CD4-positive, alpha-beta T cell treated with Interleukin-4 for 4 hours (primary cell): ENCODE measurements at regions not wholly inside any gene's neighbourhood (a gene's known extent, or its start where the extent isn't known, plus 50 kb on each side); places are given as distances from the start of the nearest gene placed in this dataset.

Source experiments
- DNase-seq: peaks from one replicate; pipeline ENCODE4 v3.0.0-alpha.2; 2020

- DNase-seq = no peak
Measured at GRCh38 chr9:80399606-80400005, 827.8 kb downstream of the TLE4 start.

GRCh38 chr9:80387828-80388227, 816.1 kb downstream of the TLE4 start:
- no peak for DNase-seq

- DNase-seq = no peak
Measured at GRCh38 chr9:80385246-80385645, 813.5 kb downstream of the TLE4 start.

GRCh38 chr9:80383331-80383730, 811.6 kb downstream of the TLE4 start:
- DNase-seq = no peak

GRCh38 chr9:80382211-80382891, 810.6 kb downstream of the TLE4 start:
- DNase-seq = no peak

GRCh38 chr9:80380301-80380700, 808.5 kb downstream of the TLE4 start:
- no peak for DNase-seq

- DNase-seq = no peak
Measured at GRCh38 chr9:80378669-80379293, 807.0 kb downstream of the TLE4 start.

GRCh38 chr9:80376180-80376579, 804.4 kb downstream of the TLE4 start:
- DNase-seq = no peak

- DNase-seq = no peak
Measured at GRCh38 chr9:80375477-80375876, 803.7 kb downstream of the TLE4 start.

GRCh38 chr9:80369641-80370040, 797.9 kb downstream of the TLE4 start:
- no peak for DNase-seq

GRCh38 chr9:80366626-80367025, 794.9 kb downstream of the TLE4 start:
- DNase-seq = no peak

- no peak for DNase-seq
Measured at GRCh38 chr9:80359941-80360881, 788.4 kb downstream of the TLE4 start.

GRCh38 chr9:80359291-80359690, 787.5 kb downstream of the TLE4 start:
- DNase-seq = no peak

GRCh38 chr9:80352967-80353366, 781.2 kb downstream of the TLE4 start:
- no peak for DNase-seq

- no peak for DNase-seq
Measured at GRCh38 chr9:80351612-80352011, 779.8 kb downstream of the TLE4 start.

- DNase-seq = no peak
Measured at GRCh38 chr9:80326105-80326504, 754.3 kb downstream of the TLE4 start.

- no peak for DNase-seq
Measured at GRCh38 chr9:80320916-80321315, 749.2 kb downstream of the TLE4 start.

GRCh38 chr9:80320480-80320879, 748.7 kb downstream of the TLE4 start:
- no peak for DNase-seq

- DNase-seq = no peak
Measured at GRCh38 chr9:80305136-80305535, 733.4 kb downstream of the TLE4 start.

GRCh38 chr9:80294955-80295354, 723.2 kb downstream of the TLE4 start:
- no peak for DNase-seq

GRCh38 chr9:80294318-80294717, 722.6 kb downstream of the TLE4 start:
- no peak for DNase-seq

- DNase-seq = no peak
Measured at GRCh38 chr9:80292231-80292630, 720.5 kb downstream of the TLE4 start.

GRCh38 chr9:80285326-80285725, 713.6 kb downstream of the TLE4 start:
- DNase-seq = no peak

- DNase-seq = no peak
Measured at GRCh38 chr9:80282766-80283165, 711.0 kb downstream of the TLE4 start.
